Osteoblast (primary cell): ENCODE measurements at regions not wholly inside any gene's neighbourhood (a gene's known extent, or its start where the extent isn't known, plus 50 kb on each side); places are given as distances from the start of the nearest gene placed in this dataset.

Source experiments
- DNase-seq: peaks from one replicate; pipeline ENCODE4 v3.0.0; 2011; ENCODE audit warnings: low spot score, mixed read lengths; ENCODE audit not compliant: insufficient read length; ENCODE audit errors: missing footprints
- H2AFZ ChIP-seq: 2 replicates; pipeline ENCODE4 v1.6.0; 2011; ENCODE audit warnings: mild to moderate bottlenecking, low read length
- H3K27ac ChIP-seq: 2 replicates; pipeline ENCODE4 v1.5.1; 2011; ENCODE audit warnings: mild to moderate bottlenecking, low read depth, low read length, moderate library complexity
- H3K27me3 ChIP-seq: 2 replicates; pipeline ENCODE4 v1.6.0; 2012; ENCODE audit warnings: mild to moderate bottlenecking, control low read depth, inconsistent platforms, low read length, moderate library complexity; ENCODE audit not compliant: insufficient read depth
- H3K36me3 ChIP-seq: 2 replicates; pipeline ENCODE4 v1.5.1; 2011; ENCODE audit warnings: mild to moderate bottlenecking, low read length, control low read depth, moderate library complexity; ENCODE audit not compliant: insufficient read depth
- H3K4me1 ChIP-seq: 2 replicates; pipeline ENCODE4 v1.5.1; 2011; ENCODE audit warnings: mild to moderate bottlenecking, low read length, control low read depth, moderate library complexity; ENCODE audit not compliant: insufficient read depth
- H3K4me2 ChIP-seq: 2 replicates; pipeline ENCODE4 v1.6.0; 2011; ENCODE audit warnings: mild to moderate bottlenecking, low read length; ENCODE audit not compliant: insufficient read depth
- H3K4me3 ChIP-seq: fragments of 200-600 bp; sonication (generic); 3 replicates; pipeline ENCODE4 v1.5.1; 2012; ENCODE audit warnings: mild to moderate bottlenecking, low read length, inconsistent platforms; ENCODE audit not compliant: insufficient read depth
- H3K79me2 ChIP-seq: 2 replicates; pipeline ENCODE4 v1.6.0; 2012; ENCODE audit warnings: mild to moderate bottlenecking, low read length, control low read depth, inconsistent platforms; ENCODE audit not compliant: insufficient read depth
- H3K9me3 ChIP-seq: 2 replicates; pipeline ENCODE4 v1.5.1; 2011; ENCODE audit warnings: low read depth, low read length, control low read depth
- H4K20me1 ChIP-seq: 2 replicates; pipeline ENCODE4 v1.6.0; 2012; ENCODE audit warnings: mild to moderate bottlenecking, low read length, control low read depth; ENCODE audit not compliant: insufficient read depth
- CTCF ChIP-seq: IDR thresholded peaks from 2 replicates; pipeline ENCODE4 v1.5.1; 2011; ENCODE audit warnings: mild to moderate bottlenecking, low read depth, low read length, moderate library complexity; ENCODE audit errors: extremely low read depth

DNA sequence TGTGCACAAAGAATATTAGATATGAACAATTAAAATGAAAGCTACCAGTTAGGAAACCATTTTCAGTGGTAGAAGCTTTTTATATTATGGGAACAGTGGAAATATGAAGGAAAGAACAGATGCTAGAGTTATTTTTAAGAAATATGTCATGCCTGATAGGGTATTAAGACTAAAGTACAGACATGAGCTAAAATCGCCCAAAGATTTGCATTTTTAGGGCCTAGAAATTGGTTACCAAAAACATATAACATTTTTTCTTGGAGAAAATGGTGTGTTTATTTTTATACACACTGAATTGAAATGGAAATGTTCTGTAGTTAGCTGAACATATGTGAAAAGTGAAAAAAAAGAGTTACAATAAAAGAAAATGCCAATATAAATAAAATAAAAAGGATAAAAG lies 441.9 kb downstream of the TLL1 start:
- Histone ChIP-seq H3K4me2 (no peak overlapping the region), H3K9me3 (no peaks in the 10 kb centered on the region), H4K20me1 (no peaks in the 10 kb centered on the region), H3K4me3 (no peak overlapping the region), H2AFZ (no peak overlapping the region), H3K27ac (no peak overlapping the region), H3K27me3 (no peaks in the 10 kb centered on the region), H3K36me3 (no peaks in the 10 kb centered on the region), H3K79me2 (no peaks in the 10 kb centered on the region), H3K4me1 (peaks cover 6% of the 10 kb centered on the region)
- no peak for DNase-seq
- TF ChIP-seq CTCF: no peak

DNA sequence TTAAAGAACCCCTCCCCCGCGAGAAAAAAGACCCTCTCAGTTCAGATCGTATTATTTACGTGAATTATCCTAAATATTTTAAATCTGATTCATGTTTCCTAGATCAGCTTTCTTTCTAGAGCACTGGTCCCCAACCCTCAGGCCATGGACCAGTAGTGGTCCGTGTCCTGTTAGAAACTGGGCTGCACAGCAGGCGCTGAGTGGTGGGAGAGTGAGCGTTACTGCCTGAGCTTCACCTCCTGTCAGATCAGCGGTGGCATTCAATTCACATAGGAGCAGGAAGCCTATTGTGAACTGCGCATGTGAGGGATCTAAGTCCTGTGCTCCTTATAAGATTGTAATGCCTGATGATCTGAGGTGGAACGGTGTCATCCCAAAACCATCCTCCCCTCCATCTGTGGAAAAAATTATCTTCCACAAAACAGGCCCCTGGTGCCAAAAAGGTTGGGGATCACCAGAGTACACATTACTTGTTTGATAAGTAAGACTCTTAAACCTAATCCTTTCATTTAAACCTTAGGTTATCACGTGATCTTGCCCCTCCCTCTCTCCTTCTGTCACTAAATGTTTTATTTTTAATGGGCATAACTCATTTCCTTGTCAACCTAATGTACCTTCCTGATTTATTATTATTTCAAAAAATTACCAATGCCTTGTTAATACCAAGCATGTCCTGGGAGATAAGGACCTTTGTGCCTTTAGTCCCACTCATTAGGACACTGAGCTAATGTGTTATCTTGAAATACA lies 442.9 kb downstream of the TLL1 start:
- peaks cover 6% of the 10 kb centered on the region for H3K4me1 ChIP-seq
- no peak for TF ChIP-seq CTCF
- no peaks in the 10 kb centered on the region for H3K36me3 ChIP-seq
- no peak overlapping the region for H2AFZ ChIP-seq
- H3K27ac ChIP-seq: no peak overlapping the region
- H3K9me3 ChIP-seq: no peaks in the 10 kb centered on the region
- H3K27me3 ChIP-seq: no peaks in the 10 kb centered on the region
- no peak overlapping the region for H3K4me2 ChIP-seq
- H3K79me2 ChIP-seq: no peaks in the 10 kb centered on the region
- H4K20me1 ChIP-seq: no peaks in the 10 kb centered on the region
- no peak overlapping the region for H3K4me3 ChIP-seq
- no peak for DNase-seq

DNA sequence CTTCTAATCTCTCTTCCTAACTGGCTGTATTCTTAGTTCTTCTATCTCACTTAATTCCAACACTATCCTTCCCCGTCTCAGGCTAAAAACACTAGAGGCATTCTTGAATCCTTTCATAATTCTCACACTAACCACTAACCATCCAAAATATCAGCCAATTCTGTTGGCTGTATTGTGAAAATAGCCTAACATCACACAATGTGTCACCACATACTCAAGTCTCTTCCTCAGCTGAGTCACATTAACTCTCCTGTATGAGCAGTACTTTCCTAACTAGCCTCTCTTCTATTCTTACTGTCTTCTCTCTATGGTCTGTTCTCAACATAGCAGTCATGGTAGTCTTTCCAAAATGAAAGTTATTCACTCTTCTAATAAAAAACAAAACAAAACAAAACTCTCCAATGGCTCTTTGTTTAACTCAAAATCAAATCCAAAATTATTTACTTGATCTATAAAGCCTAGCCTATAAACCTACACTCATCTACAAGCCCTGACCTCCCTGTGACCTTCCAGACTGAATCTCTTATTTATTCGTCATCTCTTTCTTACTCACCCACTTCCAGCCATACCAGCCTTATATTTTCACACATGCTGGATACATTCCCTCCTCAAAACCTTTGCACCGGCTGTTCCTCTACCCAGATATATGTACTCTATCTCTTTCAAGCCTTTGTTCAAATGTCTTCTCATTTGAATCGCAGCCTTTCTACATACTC lies 445.9 kb downstream of the TLL1 start:
- H3K4me2 ChIP-seq: peak overlapping the region; percentile 25
- no peaks in the 10 kb centered on the region for H3K36me3 ChIP-seq
- H3K4me3 ChIP-seq: no peak overlapping the region
- no peak for TF ChIP-seq CTCF
- peaks cover 6% of the 10 kb centered on the region for H3K4me1 ChIP-seq
- H4K20me1 ChIP-seq: no peaks in the 10 kb centered on the region
- no peak overlapping the region for H2AFZ ChIP-seq
- H3K27me3 ChIP-seq: no peaks in the 10 kb centered on the region
- H3K9me3 ChIP-seq: no peaks in the 10 kb centered on the region
- no peaks in the 10 kb centered on the region for H3K79me2 ChIP-seq
- DNase-seq: peak; percentile 43
- H3K27ac ChIP-seq: peak overlapping the region; percentile 57

DNA sequence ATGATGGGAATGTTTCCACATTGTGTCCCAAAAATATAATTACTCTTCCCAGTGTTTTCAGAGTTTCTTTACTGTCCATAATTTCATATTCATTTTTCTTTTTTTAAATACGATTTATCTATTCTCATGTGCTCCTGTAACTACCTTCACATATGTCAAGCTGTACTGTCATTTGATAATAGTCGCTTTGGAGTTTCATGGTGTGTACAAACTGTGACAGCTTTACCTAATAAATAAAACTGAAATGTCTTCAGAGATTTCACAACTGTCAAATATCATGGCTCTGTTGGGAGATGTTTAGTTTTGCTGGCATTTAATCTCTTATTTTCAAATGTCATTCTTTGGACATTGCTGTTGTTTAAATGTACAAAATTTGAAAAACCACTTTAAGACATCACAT lies 450.2 kb downstream of the TLL1 start:
- Histone ChIP-seq H3K27ac (no peak overlapping the region), H3K4me1 (peaks cover 6% of the 10 kb centered on the region), H3K79me2 (no peaks in the 10 kb centered on the region), H3K4me2 (no peak overlapping the region), H3K27me3 (no peaks in the 10 kb centered on the region), H2AFZ (no peak overlapping the region), H3K9me3 (no peaks in the 10 kb centered on the region), H3K4me3 (no peak overlapping the region), H4K20me1 (no peaks in the 10 kb centered on the region), H3K36me3 (no peaks in the 10 kb centered on the region)
- no peak for DNase-seq
- TF ChIP-seq CTCF: no peak
